ENCODE measurements at regions not wholly inside any gene's neighbourhood (a gene's known extent, or its start where the extent isn't known, plus 50 kb on each side); places are given as distances from the start of the nearest gene placed in this dataset.
"Not testable (repeated sequence)": the region's sequence is repeated elsewhere in the genome, so short reads cannot be mapped to it uniquely, and the experiment has no call there.

GRCh38 chr6:139528471-139528870 is 154.0 kb upstream of the CITED2 start:
- peaks cover 22% of the 10 kb centered on the region for H3K4me1 ChIP-seq (ENCODE audit: control insufficient read depth, insufficient read depth, low read length)
- no peak overlapping the region for H3K4me3 ChIP-seq (ENCODE audit: low read length)
- no peaks in the 10 kb centered on the region for H3K9me3 ChIP-seq (replicated peaks; ENCODE audit: low read length)
- no peak overlapping the region for H3K9ac ChIP-seq (ENCODE audit: low read depth, low read length)
- H3K4me2 ChIP-seq (ENCODE audit: low read length) = no peak overlapping the region
- H3K36me3 ChIP-seq (ENCODE audit: insufficient read depth, low read length) = no peaks in the 10 kb centered on the region
- H3K27me3 ChIP-seq (ENCODE audit: control insufficient read depth, insufficient read depth, low read length) = no peaks in the 10 kb centered on the region

GRCh38 chr6:139525415-139525814 is 151.0 kb upstream of the CITED2 start:
- peaks cover under 1% of the 10 kb centered on the region for H3K4me1 ChIP-seq (ENCODE audit: control insufficient read depth, insufficient read depth, low read length)
- no peaks in the 10 kb centered on the region for H3K9me3 ChIP-seq (replicated peaks; ENCODE audit: low read length)

GRCh38 chr6:139523986-139524385 is 149.5 kb upstream of the CITED2 start:
- peaks cover 8% of the 10 kb centered on the region for H3K4me1 ChIP-seq (ENCODE audit: control insufficient read depth, insufficient read depth, low read length)
- no peak overlapping the region for H3K4me3 ChIP-seq (ENCODE audit: low read length)
- H3K27me3 ChIP-seq (ENCODE audit: control insufficient read depth, insufficient read depth, low read length) = no peaks in the 10 kb centered on the region
- H3K36me3 ChIP-seq (ENCODE audit: insufficient read depth, low read length) = no peaks in the 10 kb centered on the region
- no peak overlapping the region for H3K4me2 ChIP-seq (ENCODE audit: low read length)
- H3K9me3 ChIP-seq (replicated peaks; ENCODE audit: low read length) = no peaks in the 10 kb centered on the region
- H3K9ac ChIP-seq (ENCODE audit: low read depth, low read length) = no peak overlapping the region

More at GRCh38 chr6:139525415-139525814, 151.0 kb upstream of the CITED2 start:
- Histone ChIP-seq H3K4me3 (ENCODE audit: low read length) (no peak overlapping the region), H3K4me2 (ENCODE audit: low read length) (no peak overlapping the region), H3K36me3 (ENCODE audit: insufficient read depth, low read length) (no peaks in the 10 kb centered on the region), H3K27me3 (ENCODE audit: control insufficient read depth, insufficient read depth, low read length) (no peaks in the 10 kb centered on the region), H3K9ac (ENCODE audit: low read depth, low read length) (no peak overlapping the region)

- H3K9me3 ChIP-seq (replicated peaks; ENCODE audit: low read length) = no peaks in the 10 kb centered on the region
- no peaks in the 10 kb centered on the region for H3K36me3 ChIP-seq (ENCODE audit: insufficient read depth, low read length)
- no peak overlapping the region for H3K9ac ChIP-seq (ENCODE audit: low read depth, low read length)
- H3K4me3 ChIP-seq (ENCODE audit: low read length) = no peak overlapping the region
- H3K4me2 ChIP-seq (ENCODE audit: low read length) = no peak overlapping the region
- peaks cover 8% of the 10 kb centered on the region for H3K4me1 ChIP-seq (ENCODE audit: control insufficient read depth, insufficient read depth, low read length)
- H3K27me3 ChIP-seq (ENCODE audit: control insufficient read depth, insufficient read depth, low read length) = no peaks in the 10 kb centered on the region
Measured at GRCh38 chr6:139522511-139523220, 148.2 kb upstream of the CITED2 start.

GRCh38 chr6:139521338-139521737 is 146.9 kb upstream of the CITED2 start:
- H3K9me3 ChIP-seq (replicated peaks; ENCODE audit: low read length) = no peaks in the 10 kb centered on the region
- no peaks in the 10 kb centered on the region for H3K36me3 ChIP-seq (ENCODE audit: insufficient read depth, low read length)
- H3K27me3 ChIP-seq (ENCODE audit: control insufficient read depth, insufficient read depth, low read length) = no peaks in the 10 kb centered on the region
- peaks cover 8% of the 10 kb centered on the region for H3K4me1 ChIP-seq (ENCODE audit: control insufficient read depth, insufficient read depth, low read length)
- no peak overlapping the region for H3K4me3 ChIP-seq (ENCODE audit: low read length)
- no peak overlapping the region for H3K4me2 ChIP-seq (ENCODE audit: low read length)
- no peak overlapping the region for H3K9ac ChIP-seq (ENCODE audit: low read depth, low read length)

GRCh38 chr6:139520321-139520768 is 145.9 kb upstream of the CITED2 start:
- Histone ChIP-seq H3K4me2 (ENCODE audit: low read length) (no peak overlapping the region), H3K36me3 (ENCODE audit: insufficient read depth, low read length) (no peaks in the 10 kb centered on the region), H3K9ac (ENCODE audit: low read depth, low read length) (no peak overlapping the region), H3K4me1 (ENCODE audit: control insufficient read depth, insufficient read depth, low read length) (peaks cover 12% of the 10 kb centered on the region), H3K4me3 (ENCODE audit: low read length) (no peak overlapping the region), H3K27me3 (ENCODE audit: control insufficient read depth, insufficient read depth, low read length) (no peaks in the 10 kb centered on the region), H3K9me3 (replicated peaks; ENCODE audit: low read length) (no peaks in the 10 kb centered on the region)

GRCh38 chr6:139519571-139520031 is 145.2 kb upstream of the CITED2 start:
- Histone ChIP-seq H3K4me3 (ENCODE audit: low read length) (no peak overlapping the region), H3K4me1 (ENCODE audit: control insufficient read depth, insufficient read depth, low read length) (peaks cover 18% of the 10 kb centered on the region), H3K27me3 (ENCODE audit: control insufficient read depth, insufficient read depth, low read length) (no peaks in the 10 kb centered on the region), H3K9ac (ENCODE audit: low read depth, low read length) (no peak overlapping the region), H3K4me2 (ENCODE audit: low read length) (no peak overlapping the region), H3K9me3 (replicated peaks; ENCODE audit: low read length) (no peaks in the 10 kb centered on the region), H3K36me3 (ENCODE audit: insufficient read depth, low read length) (no peaks in the 10 kb centered on the region)

- H3K4me1 ChIP-seq (ENCODE audit: control insufficient read depth, insufficient read depth, low read length) = peaks cover 18% of the 10 kb centered on the region
- no peak overlapping the region for H3K4me2 ChIP-seq (ENCODE audit: low read length)
- H3K4me3 ChIP-seq (ENCODE audit: low read length) = no peak overlapping the region
- H3K9ac ChIP-seq (ENCODE audit: low read depth, low read length) = no peak overlapping the region
- H3K27me3 ChIP-seq (ENCODE audit: control insufficient read depth, insufficient read depth, low read length) = no peaks in the 10 kb centered on the region
- no peaks in the 10 kb centered on the region for H3K36me3 ChIP-seq (ENCODE audit: insufficient read depth, low read length)
- H3K9me3 ChIP-seq (replicated peaks; ENCODE audit: low read length) = no peaks in the 10 kb centered on the region
Measured at GRCh38 chr6:139519097-139519496, 144.6 kb upstream of the CITED2 start.

GRCh38 chr6:139518556-139519091 is 144.2 kb upstream of the CITED2 start:
- no peak overlapping the region for H3K4me2 ChIP-seq (ENCODE audit: low read length)
- no peak overlapping the region for H3K9ac ChIP-seq (ENCODE audit: low read depth, low read length)
- no peak overlapping the region for H3K4me3 ChIP-seq (ENCODE audit: low read length)
- no peaks in the 10 kb centered on the region for H3K9me3 ChIP-seq (replicated peaks; ENCODE audit: low read length)
- H3K4me1 ChIP-seq (ENCODE audit: control insufficient read depth, insufficient read depth, low read length) = peaks cover 18% of the 10 kb centered on the region
- H3K27me3 ChIP-seq (ENCODE audit: control insufficient read depth, insufficient read depth, low read length) = no peaks in the 10 kb centered on the region
- H3K36me3 ChIP-seq (ENCODE audit: insufficient read depth, low read length) = no peaks in the 10 kb centered on the region

- peaks cover 18% of the 10 kb centered on the region for H3K4me1 ChIP-seq (ENCODE audit: control insufficient read depth, insufficient read depth, low read length)
- H3K27me3 ChIP-seq (ENCODE audit: control insufficient read depth, insufficient read depth, low read length); H3K9me3 ChIP-seq (replicated peaks; ENCODE audit: low read length); H3K4me2 ChIP-seq (ENCODE audit: low read length); H3K36me3 ChIP-seq (ENCODE audit: insufficient read depth, low read length); H3K4me3 ChIP-seq (ENCODE audit: low read length); H3K9ac ChIP-seq (ENCODE audit: low read depth, low read length): not testable (repeated sequence)
Measured at GRCh38 chr6:139517998-139518555, 143.6 kb upstream of the CITED2 start.

GRCh38 chr6:139515511-139515910 is 141.1 kb upstream of the CITED2 start:
- Histone ChIP-seq H3K27me3 (ENCODE audit: control insufficient read depth, insufficient read depth, low read length) (no peaks in the 10 kb centered on the region), H3K9ac (ENCODE audit: low read depth, low read length) (no peak overlapping the region), H3K4me2 (ENCODE audit: low read length) (no peak overlapping the region), H3K4me1 (ENCODE audit: control insufficient read depth, insufficient read depth, low read length) (peaks cover 18% of the 10 kb centered on the region), H3K9me3 (replicated peaks; ENCODE audit: low read length) (no peaks in the 10 kb centered on the region), H3K4me3 (ENCODE audit: low read length) (no peak overlapping the region), H3K36me3 (ENCODE audit: insufficient read depth, low read length) (no peaks in the 10 kb centered on the region)

- Histone ChIP-seq H3K27me3 (ENCODE audit: control insufficient read depth, insufficient read depth, low read length) (no peaks in the 10 kb centered on the region), H3K9ac (ENCODE audit: low read depth, low read length) (no peak overlapping the region), H3K36me3 (ENCODE audit: insufficient read depth, low read length) (no peaks in the 10 kb centered on the region), H3K4me1 (ENCODE audit: control insufficient read depth, insufficient read depth, low read length) (peaks cover 12% of the 10 kb centered on the region), H3K9me3 (replicated peaks; ENCODE audit: low read length) (no peaks in the 10 kb centered on the region), H3K4me3 (ENCODE audit: low read length) (no peak overlapping the region), H3K4me2 (ENCODE audit: low read length) (no peak overlapping the region)
Measured at GRCh38 chr6:139514819-139515218, 140.4 kb upstream of the CITED2 start.

All from skeletal muscle satellite cell (primary cell).